ENCODE measurements at regions not wholly inside any gene's neighbourhood (a gene's known extent, or its start where the extent isn't known, plus 50 kb on each side); places are given as distances from the start of the nearest gene placed in this dataset.

DNA sequence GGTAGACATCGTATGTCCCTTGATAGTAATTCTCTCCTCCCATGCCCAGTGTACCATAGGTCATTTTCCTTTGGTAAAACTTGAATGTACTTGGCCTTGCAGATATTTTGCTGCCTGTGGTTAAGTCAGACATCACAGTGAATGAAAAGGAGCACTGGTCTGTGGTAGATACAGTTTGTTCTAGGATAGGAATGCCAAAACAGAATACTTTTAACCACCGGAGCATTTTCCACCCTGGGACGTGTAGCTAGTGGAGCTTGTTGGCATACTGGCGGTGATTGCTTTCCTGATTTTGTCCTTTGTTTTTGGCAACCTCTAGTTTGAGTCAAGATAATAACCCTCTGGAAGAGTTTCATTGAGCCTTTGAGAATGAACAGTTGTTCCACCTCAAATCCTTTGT, 92.0 kb upstream of the BMPER start:
- peak; percentile 73 for DNase-seq (ENCODE audit: low read depth)

DNA sequence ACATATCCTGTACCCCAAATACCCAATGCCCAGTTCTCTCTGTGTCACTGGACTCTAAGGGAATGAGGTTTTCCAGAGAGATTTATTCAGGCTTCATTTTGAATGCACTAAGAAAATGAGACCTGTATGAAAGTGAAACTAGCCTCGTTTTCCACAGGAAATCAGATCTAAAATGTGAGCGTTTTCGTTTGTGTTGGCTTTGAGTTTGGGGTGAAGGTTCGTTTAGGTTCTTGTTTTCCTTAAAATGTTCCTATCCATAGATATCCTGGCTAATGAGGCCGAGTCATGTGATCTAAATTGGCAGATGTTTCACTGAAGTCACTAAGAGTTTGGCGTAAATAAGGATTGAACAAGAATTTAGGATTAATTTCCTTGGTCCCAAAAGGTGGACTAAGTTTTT, 90.9 kb upstream of the BMPER start:
- DNase-seq (ENCODE audit: low read depth) = no peak

DNA sequence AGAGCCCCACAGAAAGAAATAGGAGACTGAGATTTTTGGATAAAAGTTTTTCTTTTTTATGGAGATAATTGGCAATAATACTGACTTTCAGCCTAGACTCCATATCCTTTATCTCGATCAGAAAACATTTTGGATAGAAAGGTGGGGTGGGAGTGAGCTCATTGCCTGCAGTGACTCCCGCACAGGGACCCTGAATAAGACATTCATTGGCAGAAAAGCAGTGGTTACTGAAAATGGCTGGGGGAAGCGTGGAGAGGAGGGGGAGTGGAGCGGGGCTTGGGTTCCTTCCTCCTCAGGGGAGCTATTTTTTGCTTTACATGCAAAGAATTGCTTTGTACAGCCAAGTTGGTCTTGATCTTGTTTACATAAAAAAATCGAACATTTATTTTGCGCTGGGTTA, 90.4 kb upstream of the BMPER start:
- no peak for DNase-seq (ENCODE audit: low read depth)

DNA sequence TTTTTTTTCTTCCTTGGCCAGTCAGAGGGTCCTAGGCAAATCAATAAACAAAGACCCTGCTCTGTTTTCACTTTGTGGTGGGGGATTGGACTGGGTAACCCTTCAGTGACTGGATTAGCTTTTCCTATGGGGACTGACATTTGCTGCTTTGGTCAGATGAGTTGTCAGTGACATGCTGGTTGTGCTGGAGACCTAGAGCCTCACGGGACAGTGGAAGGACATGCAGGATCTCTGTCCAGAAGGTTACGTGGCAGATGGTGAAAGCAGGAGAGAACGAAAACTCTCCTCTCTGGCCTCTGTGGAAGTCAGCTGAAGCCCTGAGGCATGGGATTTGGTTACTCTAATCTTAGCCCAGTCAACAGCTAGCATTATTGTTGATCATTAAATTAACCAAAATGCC, 90.0 kb upstream of the BMPER start:
- no peak for DNase-seq (ENCODE audit: low read depth)

DNA sequence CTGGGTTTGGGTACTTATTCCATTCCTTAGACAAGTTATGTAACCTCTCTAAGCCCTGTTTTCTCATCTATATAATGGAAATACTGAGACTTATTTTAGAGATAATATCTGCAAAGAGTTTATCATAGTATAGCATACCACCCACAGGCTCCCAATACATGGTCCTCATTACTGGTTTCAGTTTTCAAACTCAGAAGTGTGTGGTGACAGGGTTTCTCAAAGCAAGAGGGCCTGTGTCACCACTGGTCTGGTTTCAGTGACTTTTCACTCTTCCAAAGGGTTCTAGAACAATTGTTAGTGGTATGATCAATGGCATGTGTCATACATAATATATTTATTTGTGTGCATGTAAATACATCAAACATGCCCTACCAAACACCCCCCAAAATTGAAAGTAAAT, 89.2 kb upstream of the BMPER start:
- no peak for DNase-seq (ENCODE audit: low read depth)

DNA sequence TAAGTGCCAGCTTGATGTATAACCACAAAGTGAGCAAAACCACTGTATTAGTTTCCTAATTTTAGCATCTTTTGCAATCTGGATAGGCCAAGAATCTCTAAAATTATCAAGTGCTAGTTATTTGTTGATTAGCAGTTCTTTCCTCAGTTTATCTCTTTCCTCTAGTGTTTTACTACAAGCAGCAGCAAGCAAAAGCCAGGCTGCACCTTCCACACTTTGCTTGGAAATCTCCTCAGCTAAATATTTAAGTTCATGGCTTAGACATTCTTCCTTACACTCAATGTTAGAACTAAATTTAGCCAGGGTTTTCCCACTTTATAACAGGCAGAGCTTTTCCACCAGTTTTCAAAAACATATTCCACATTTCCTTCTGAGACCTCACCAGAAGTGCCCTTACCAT, 85.7 kb upstream of the BMPER start:
- DNase-seq (ENCODE audit: low read depth) = no peak

DNA sequence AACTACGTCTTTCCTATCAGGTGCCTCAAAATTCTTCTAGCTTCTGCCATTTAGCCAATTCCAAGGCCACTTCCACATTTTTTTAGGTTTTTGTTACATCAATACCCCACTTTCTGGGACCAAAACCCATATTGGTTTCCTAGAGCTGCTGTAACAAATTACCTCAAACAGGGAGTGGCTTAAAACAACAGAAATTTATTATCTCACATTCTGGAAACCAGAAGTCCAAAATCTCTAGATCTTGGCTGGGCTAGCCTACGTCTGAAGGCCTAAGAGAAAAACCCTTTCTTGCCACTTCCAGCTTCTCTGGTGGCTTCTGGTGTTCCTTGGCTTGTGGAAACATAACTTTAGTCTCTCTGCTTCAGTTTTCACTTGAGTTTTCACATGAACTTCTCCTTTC, 85.1 kb upstream of the BMPER start:
- DNase-seq (ENCODE audit: low read depth) = no peak

DNA sequence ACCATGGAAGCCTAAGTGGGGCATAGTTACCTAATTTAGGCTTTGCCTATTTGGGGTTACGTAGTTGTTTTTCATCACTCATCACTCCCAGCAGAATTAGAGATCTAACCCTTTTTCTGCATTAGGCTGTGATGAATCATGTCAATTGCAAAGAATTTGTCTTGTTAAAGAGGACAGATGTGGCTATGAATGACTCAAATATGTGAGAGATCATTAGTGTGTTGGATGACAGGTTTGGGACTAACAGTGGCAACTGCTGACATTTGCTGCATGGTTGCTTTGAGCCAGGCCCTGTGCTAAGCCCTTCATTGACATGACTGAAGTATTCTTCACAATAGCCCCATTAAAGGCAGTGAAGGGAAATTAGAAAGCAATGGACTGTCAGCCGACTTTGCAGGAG, 83.4 kb upstream of the BMPER start:
- no peak for DNase-seq (ENCODE audit: low read depth)

DNA sequence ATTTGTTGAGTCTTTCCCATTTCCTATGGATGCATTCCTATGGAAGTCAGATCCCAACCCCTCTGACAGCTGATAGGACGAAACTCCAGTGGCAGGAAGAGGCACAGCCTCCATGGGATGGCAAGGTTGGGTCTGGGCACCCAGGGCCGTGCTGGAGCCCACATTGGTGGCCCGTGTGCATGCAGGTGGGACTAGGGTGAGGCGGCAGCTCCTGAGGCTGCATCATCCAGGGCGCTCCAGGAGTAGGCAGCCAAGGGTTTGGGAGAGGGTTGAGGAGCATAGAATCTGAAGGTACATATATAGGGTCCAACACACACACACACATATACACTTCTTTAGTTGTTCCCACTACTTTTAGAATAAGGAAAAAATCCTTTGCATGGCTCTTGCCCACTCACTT, 81.4 kb upstream of the BMPER start:
- no peak for DNase-seq (ENCODE audit: low read depth)

DNA sequence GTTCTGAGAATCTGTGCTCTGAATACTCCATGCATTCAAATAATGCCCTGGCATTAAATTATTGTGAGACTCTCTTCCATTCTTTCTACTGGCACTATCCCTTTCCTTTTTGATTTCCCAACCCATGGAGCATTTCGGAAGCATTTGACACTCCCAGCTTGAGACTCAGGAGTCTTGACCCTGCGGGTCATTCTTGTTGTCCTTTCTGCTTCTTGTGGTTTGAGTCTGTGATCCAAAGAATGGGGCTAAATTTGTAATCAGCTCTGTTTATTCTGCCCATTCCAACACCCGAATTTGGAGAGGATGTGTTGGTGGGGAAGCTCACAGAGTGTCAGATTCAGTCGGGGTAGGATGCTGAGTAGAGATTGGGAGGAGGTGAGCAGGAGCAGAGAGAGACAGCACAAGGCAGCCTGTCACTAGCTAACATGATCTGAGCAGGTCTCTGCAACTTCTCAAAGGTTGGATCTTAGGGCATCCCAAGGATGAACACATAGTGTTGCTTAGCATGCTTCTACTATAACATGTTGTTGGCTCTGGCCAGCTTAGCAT, 80.4 kb upstream of the BMPER start:
- no peak for DNase-seq (ENCODE audit: low read depth)

DNA sequence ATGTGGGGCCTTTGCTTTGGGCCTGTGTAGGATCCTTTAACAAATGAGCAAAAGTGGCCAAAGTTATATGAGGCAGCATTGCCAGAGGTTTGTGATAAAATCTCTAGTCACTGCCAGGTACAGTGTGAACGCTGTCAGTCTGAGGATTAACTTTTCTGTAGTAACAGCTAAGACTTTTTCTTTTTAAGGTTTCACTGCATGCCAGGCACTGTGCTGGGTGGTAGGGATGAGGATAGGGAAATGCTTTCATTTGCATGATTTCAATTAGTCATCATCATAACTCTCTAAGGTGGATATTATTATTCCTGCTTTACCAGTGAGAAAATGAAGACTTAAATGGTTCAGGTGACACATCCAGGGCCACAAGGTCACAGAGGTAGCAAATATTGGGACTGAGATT, 79.7 kb upstream of the BMPER start:
- DNase-seq (ENCODE audit: low read depth) = no peak

DNA sequence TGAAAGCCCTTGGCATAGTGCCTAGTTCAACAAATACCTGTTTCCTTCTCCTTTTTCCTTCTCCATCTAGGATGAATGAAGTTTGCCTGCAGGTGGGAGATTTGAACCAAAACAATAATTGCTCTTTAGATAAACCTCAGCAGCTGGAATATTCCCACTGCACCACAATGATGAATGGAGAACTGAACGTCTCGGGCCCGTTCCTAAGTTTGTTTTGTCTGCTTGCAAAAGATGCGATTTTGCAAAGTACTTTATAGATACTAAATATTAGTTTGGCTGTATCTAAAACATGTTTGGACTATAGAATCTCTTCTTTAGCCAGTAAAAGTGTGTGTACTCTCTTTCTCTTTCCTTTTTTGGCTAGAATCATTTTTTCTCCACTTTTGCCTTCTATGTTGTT, 75.8 kb upstream of the BMPER start:
- DNase-seq (ENCODE audit: low read depth) = no peak

DNA sequence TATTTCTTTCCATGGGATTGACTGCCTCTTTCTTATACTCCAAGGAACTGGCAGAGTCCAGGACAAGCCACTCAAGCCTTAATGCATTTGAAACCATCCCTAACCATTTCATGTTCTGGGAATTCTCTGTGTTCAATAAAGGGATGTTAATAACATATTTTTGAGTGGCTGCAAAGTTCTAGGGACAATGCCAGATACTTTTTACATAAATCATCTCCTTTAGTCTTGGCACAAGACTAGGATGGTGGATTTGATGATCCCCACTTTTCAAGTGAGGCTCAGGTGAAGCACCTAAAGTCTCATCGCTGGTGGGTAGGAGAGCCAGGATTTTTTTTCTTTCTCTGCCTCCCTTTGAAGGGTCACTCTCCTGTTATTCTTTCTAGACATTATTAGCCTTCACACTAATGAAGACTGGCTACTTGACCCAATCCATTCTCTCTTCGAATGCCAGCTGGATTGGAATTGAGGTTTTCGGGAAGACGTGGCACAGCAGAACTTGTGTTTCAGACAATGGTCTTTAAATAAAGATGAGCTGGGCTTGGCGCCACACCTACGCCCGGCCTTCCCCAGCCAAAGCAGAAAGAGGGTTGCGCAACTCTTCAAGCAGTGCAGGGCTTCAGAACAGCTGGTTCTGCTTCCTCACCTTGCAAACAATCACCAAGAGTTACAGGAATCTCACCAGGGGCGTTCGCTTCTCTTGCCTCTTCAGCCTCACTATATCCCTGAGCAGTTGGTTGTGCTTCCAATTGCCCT, 73.8 kb upstream of the BMPER start:
- peak; percentile 31 for DNase-seq (ENCODE audit: low read depth)

DNA sequence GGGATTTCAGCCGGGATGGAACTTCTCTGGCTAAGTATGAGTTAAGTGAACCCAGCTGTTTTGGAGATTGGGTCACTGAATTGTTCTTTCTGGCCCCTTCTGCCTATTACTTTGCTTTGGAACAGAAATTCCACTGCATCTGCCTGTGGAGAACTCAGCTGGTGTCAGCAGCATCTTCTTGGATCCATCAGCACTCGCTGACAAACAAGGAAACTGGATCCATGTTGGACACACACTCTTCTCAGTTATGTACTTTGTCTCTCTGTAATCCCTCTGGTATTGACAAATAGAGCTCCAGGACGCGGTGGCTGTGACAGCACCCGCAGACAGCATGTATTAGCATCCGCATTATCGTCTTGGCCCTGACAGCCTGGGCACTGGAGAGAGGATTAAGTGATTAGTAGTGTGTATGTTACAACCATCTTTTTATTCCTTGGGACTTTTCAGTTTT, 73.0 kb upstream of the BMPER start:
- no peak for DNase-seq (ENCODE audit: low read depth)

DNA sequence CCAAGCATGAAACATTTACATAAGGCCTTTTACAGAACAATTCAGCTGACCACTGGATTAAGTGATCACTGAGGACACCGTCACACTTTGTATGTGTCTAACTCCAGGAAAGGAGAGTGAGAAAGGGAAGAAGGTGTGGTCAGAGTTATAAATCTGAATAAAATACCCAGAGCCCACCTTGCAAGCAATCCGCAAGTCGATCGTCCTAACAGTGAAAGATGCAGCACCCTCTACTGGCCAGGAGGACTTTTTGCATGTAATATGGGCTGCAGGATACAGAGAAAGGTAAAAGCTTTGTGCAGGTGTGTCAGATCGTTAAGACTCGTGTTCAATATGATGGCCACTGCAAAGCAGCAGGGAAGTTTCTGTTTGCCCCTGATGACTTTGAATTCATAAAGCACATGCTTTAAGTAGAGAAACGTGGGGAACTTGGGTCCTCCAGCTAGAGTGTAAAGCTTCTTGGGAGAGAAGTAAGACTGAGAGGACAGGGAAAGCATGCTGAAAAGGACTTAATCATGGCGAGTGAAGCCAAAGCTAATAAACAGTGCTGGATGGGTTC, 68.5 kb upstream of the BMPER start:
- DNase-seq (ENCODE audit: low read depth) = peak; percentile 42

DNA sequence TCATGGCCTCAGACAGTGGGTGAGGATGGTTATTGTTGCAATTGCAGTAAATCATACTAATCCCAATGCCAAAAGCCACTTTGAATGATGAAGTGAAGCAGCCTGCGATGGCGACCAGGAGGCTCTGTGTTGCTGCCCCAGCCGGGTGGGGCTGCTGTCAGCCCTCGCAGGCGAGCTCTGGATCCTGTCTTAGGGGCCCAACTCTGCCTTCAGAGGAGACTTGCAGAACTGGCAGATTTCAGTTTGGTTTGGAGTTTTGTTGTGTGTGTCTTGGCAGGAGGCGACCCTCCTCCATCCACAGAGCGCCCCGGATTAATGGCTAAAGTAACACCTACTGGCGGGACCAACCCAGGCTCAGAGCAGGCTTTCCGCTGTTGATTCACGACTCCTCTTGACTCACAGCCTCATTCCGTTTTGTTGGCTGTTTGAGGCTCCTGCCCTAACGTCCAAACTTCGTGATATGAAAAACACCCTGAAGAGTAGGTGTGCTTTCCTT, 67.9 kb upstream of the BMPER start:
- peak; percentile 37 for DNase-seq (ENCODE audit: low read depth)

DNA sequence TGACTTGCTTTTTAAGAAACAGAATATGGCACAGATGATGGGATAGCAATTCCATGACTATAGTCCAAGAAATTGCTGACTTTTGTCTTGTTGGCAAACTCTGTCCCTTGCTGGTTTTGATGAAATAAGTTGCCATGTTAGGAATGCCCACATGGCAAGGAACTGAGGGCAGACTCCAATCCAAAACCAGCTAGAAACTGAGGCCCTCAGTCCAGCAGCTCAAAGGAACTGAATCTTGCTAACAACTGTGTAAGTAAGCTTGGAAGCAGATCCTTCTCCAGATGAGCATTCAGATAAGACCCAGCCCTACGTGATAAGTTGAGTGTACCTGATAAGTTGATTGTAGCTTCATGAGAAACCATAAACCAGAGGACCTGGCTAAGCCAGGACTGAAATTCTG, 64.3 kb upstream of the BMPER start:
- DNase-seq (ENCODE audit: low read depth) = no peak

DNA sequence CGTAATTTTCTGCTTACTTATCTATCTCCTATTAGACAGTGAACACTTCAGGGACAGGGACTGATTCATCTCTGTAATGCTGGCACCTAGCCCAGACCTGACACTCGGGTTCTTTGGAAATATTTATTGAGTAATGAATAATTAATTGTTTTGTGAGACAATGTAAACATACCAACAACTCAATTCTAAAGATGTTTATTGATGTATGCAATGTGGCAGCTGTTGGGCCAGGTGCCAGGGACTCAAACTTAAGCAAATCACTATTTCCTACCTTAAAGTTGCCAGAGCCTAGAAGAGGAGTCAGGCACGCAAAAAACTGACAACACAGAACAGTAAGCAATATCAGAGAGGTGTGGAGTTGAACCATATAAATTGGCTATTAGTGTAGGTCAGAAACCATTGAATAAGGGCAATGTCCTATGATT, 63.6 kb upstream of the BMPER start:
- peak; percentile 63 for DNase-seq (ENCODE audit: low read depth)

DNA sequence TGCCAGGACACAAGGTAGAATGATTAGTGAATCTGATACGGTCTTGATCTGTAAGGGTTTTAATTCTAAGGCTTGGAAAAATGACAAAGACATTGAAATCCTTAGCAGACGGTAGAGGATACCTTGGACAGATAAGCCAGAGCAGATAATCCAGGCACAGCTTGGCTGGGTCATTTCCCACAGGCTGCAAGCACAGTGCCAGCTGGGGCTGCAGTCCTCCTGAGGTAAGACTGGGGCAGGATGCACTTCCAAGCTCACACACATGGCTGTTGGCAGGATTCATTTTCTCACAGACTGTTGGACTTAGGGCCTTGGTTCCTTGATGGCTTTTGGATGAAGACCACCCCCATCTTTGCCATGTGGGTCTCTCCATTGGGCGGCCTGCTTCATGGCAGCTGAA, 63.2 kb upstream of the BMPER start:
- peak; percentile 19 for DNase-seq (ENCODE audit: low read depth)

DNA sequence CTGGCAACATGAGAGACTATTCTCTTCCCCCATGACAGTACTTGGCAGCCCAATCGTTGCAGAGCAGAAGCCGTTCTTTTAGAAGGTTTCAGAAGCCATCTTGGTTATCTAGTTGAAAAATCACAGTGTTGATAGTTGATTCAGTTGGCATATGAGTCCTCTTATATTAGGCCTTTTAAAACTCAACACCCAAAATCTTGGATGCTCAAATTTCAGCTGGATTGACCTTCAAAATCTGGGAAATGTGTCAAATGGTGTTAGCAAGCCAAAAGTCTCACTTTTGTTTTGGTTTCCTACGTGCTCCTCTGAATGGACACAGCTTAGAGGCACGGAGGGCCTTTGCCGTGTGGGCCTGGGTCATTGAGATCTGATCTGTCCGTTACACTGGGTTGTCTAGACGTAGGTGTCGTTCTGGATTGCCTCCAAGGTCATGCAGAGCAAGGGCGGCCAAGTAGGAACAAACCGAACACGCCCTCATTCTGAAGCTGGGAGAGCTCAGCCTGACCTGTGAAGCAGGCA, 59.3 kb upstream of the BMPER start:
- no peak for DNase-seq (ENCODE audit: low read depth)

DNA sequence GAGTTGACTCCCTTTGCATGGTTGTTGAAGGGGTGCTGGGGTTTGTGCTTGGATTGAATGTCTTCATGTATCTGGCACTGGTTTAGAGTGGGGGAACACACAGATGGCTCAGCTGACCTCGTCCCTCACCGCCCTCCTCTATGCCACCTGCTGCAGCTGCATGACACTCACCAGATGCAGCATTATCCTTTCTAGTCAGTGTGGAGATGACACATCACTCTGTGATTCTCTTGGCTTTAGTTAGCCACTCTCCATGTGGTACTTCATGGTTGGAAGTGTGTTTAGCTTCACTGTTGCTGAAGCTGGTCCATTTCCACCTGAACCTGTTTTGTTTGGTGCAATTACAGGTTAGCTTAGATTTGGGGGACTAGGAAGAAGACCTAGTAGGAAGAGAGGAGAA, 56.3 kb upstream of the BMPER start:
- DNase-seq (ENCODE audit: low read depth) = peak; percentile 82

DNA sequence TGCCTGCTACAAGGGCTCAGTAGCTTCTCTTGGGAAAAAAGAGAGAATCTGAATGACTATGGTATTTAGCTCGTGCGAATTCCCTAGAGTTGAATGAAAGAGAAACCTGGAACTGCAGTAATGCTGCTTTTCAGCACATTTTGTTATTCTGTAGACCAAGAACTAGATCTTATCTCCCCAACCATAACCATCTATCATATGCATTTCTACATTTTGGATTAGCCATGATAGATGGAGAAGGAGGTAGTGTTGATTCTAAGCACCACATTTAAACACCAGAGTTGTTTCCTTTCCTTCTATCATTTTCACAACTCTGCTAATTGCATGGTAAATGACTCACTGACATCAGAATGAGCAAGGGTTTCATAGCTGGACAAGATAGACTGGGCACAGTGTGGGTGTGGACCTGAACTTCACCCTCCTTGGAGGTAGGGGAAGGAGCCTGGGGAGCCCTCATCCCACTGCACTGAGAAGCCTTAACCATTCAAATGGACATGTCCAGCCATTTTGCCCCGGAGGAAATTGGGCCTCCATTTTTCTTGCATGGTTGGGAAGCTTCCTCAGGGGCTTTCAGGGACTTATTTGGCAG, 55.3 kb upstream of the BMPER start:
- DNase-seq (ENCODE audit: low read depth) = peak; percentile 97

DNA sequence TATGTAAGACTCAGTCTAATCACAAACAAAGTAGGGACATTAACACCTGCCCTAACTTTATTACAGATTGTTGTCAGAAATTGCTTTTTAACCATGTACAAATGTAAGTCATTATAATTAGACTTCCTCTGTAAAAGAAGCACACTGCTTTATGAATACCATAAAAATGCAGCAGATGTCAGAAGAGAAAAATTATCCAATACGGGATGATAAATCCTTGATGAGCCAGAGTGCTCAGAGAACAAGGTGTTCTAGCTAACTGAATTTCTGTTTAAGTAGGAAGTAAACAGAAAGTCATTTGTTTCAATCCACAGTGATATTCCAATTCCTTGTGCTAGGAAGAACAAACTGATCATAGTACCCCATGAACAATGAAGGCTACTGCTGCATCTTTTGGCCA, 54.6 kb upstream of the BMPER start:
- peak; percentile 71 for DNase-seq (ENCODE audit: low read depth)
